H1 (cell line): ENCODE measurements at regions not wholly inside any gene's neighbourhood (a gene's known extent, or its start where the extent isn't known, plus 50 kb on each side); places are given as distances from the start of the nearest gene placed in this dataset.

ENCODE experiments used
- CTCF ChIA-PET: fragments of 300-600 bp; sonication (Branson Sonifier 250); formaldehyde crosslinking; loops from one replicate; lab custom pipeline; 2021; ENCODE audit not compliant: partially characterized antibody; lab: Charles Lee
- POLR2A ChIA-PET: fragments of 300-600 bp; sonication (Branson Sonifier 250); formaldehyde crosslinking; loops from one replicate; lab custom pipeline; 2021; ENCODE audit warnings: inconsistent platforms; ENCODE audit not compliant: partially characterized antibody; lab: Charles Lee
- DNase-seq, 2 experiments: peaks; one replicate each; pipeline versions ENCODE4 v3.0.0 to v3.0.0-alpha.2; 2010 to 2022; ENCODE audit warnings: low spot score in 2 of 2, low read depth in 1 of 2, mixed read lengths in 1 of 2
- FAIRE-seq: peaks from 2 replicates; lab custom pipeline; 2011; peaks lifted over from hg19 to GRCh38; lab: Jason Lieb, UNC
- H2AFZ ChIP-seq: 2 replicates; pipeline ENCODE4 v1.8.1; 2012; ENCODE audit warnings: low read length, inconsistent platforms
- H2AK5ac ChIP-seq: 2 replicates; pipeline ENCODE4 v1.6.1; 2013; ENCODE audit warnings: low read depth, low read length
- H2BK120ac ChIP-seq: replicated peaks from 2 replicates; pipeline ENCODE3; 2013; ENCODE audit warnings: low read depth, low read length, inconsistent platforms
- H2BK12ac ChIP-seq: 2 replicates; pipeline ENCODE4 v1.6.1; 2013; ENCODE audit warnings: low read depth, low read length
- H2BK15ac ChIP-seq: 2 replicates; pipeline ENCODE4 v1.6.1; 2013; ENCODE audit warnings: low read length
- H2BK20ac ChIP-seq: 2 replicates; pipeline ENCODE4 v1.6.1; 2013; ENCODE audit warnings: low read length
- H2BK5ac ChIP-seq: 2 replicates; pipeline ENCODE4 v1.6.1; 2013; ENCODE audit warnings: low read depth, low read length
- H3K14ac ChIP-seq: 2 replicates; pipeline ENCODE4 v1.6.1; 2013; ENCODE audit warnings: inconsistent platforms; ENCODE audit not compliant: insufficient read length
- H3K18ac ChIP-seq: 2 replicates; pipeline ENCODE4 v1.6.1; 2013; ENCODE audit warnings: low read length; ENCODE audit errors: extremely low read depth
- H3K23ac ChIP-seq: 2 replicates; pipeline ENCODE4 v1.6.1; 2013; ENCODE audit warnings: inconsistent platforms; ENCODE audit not compliant: insufficient read length
- H3K23me2 ChIP-seq: 2 replicates; pipeline ENCODE4 v1.6.1; 2013; ENCODE audit warnings: low read depth, low read length
- H3K27ac ChIP-seq: 2 replicates; pipeline ENCODE4 v1.6.1; 2011; ENCODE audit warnings: low read depth, low read length, inconsistent platforms
- H3K27me3 ChIP-seq, 4 experiments: replicated peaks in 1 of 4; 1 replicate in 1 of 4; 2 replicates in 3 of 4; pipeline versions ENCODE4 v1.6.1 to v1.8.1; 2011 to 2013; ENCODE audit warnings: low read length in 3 of 4, mild to moderate bottlenecking in 3 of 4, inconsistent platforms in 2 of 4, mixed read lengths in 2 of 4, moderate library complexity in 1 of 4; ENCODE audit not compliant: control insufficient read depth in 3 of 4, insufficient read depth in 3 of 4; ENCODE audit errors: extremely low read depth in 1 of 4
- H3K36me3 ChIP-seq, 4 experiments: 2 replicates each; pipeline versions ENCODE4 v1.6.1 to v1.8.1; 2011 to 2013; ENCODE audit warnings: mild to moderate bottlenecking in 4 of 4, low read length in 3 of 4, moderate library complexity in 2 of 4, control low read depth in 1 of 4, inconsistent platforms in 1 of 4; ENCODE audit not compliant: insufficient read depth in 4 of 4, control insufficient read depth in 2 of 4
- H3K4ac ChIP-seq: replicated peaks from 2 replicates; pipeline ENCODE3; 2013; ENCODE audit warnings: low read length, low read depth, mixed read lengths, inconsistent platforms; ENCODE audit not compliant: insufficient read length
- H3K4me1 ChIP-seq, 4 experiments: replicated peaks in 1 of 4; 1 replicate in 1 of 4; 2 replicates in 3 of 4; pipeline versions ENCODE4 v1.6.1 to v1.8.1; 2011 to 2013; ENCODE audit warnings: low read length in 3 of 4, inconsistent platforms in 2 of 4, mixed read lengths in 1 of 4; ENCODE audit not compliant: insufficient read depth in 4 of 4, control insufficient read depth in 3 of 4
- H3K4me2 ChIP-seq, 2 experiments: 2 replicates each; pipeline versions ENCODE4 v1.6.1 to v1.8.1; 2011 to 2013; ENCODE audit warnings: low read depth in 2 of 2, low read length in 2 of 2, control low read depth in 1 of 2, inconsistent platforms in 1 of 2, mild to moderate bottlenecking in 1 of 2; ENCODE audit not compliant: insufficient read depth in 1 of 2
- H3K4me3 ChIP-seq, 4 experiments: fragments of 200-600, 300-600 bp in 1 of 4; sonication (generic), shearing (Covaris generic), sonication (Bioruptor Twin) in 1 of 4; 2 replicates each; pipeline versions ENCODE4 v1.5.1 to v1.8.1; 2011 to 2016; ENCODE audit warnings: low read length in 4 of 4, low read depth in 3 of 4, control low read depth in 2 of 4, inconsistent platforms in 2 of 4, mild to moderate bottlenecking in 2 of 4, mixed read lengths in 1 of 4, moderate library complexity in 1 of 4; ENCODE audit not compliant: insufficient read depth in 2 of 4; ENCODE audit errors: extremely low read depth in 1 of 4
- H3K56ac ChIP-seq: replicated peaks from 2 replicates; pipeline ENCODE3; 2013; ENCODE audit warnings: low read depth, mild to moderate bottlenecking, mixed read lengths, low read length, inconsistent platforms; ENCODE audit not compliant: insufficient read length
- H3K79me1 ChIP-seq: 2 replicates; pipeline ENCODE4 v1.6.1; 2013; ENCODE audit warnings: low read depth, low read length, control low read depth
- H3K79me2 ChIP-seq, 2 experiments: 2 replicates each; pipeline versions ENCODE4 v1.6.1 to v1.8.1; 2012 to 2013; ENCODE audit warnings: low read length in 2 of 2, mild to moderate bottlenecking in 2 of 2, inconsistent platforms in 1 of 2; ENCODE audit not compliant: insufficient read depth in 2 of 2, control insufficient read depth in 1 of 2
- H3K9ac ChIP-seq, 4 experiments: replicated peaks in 1 of 4; 1 replicate in 1 of 4; 2 replicates in 3 of 4; pipeline versions ENCODE4 v1.6.1 to v1.8.1; 2011 to 2013; ENCODE audit warnings: low read depth in 3 of 4, low read length in 3 of 4, control low read depth in 2 of 4, mild to moderate bottlenecking in 2 of 4, moderate library complexity in 2 of 4, inconsistent platforms in 1 of 4; ENCODE audit errors: extremely low read depth in 1 of 4
- H3K9me3 ChIP-seq, 2 experiments: 2 replicates each; pipeline versions ENCODE4 v1.6.1 to v1.8.1; 2012 to 2013; ENCODE audit warnings: mild to moderate bottlenecking in 2 of 2, moderate library complexity in 2 of 2, control low read depth in 1 of 2, inconsistent platforms in 1 of 2, low read depth in 1 of 2, low read length in 1 of 2, mixed read lengths in 1 of 2; ENCODE audit not compliant: insufficient read depth in 2 of 2
- H4K20me1 ChIP-seq, 2 experiments: replicated peaks in 1 of 2; 2 replicates each; pipeline versions ENCODE3 to v1.8.1; 2011 to 2013; ENCODE audit warnings: inconsistent platforms in 2 of 2, low read length in 2 of 2, mild to moderate bottlenecking in 1 of 2; ENCODE audit not compliant: insufficient read depth in 2 of 2, control insufficient read depth in 1 of 2
- H4K5ac ChIP-seq: 2 replicates; pipeline ENCODE4 v1.6.1; 2013; ENCODE audit warnings: low read length, low read depth, mixed read lengths, inconsistent platforms; ENCODE audit not compliant: insufficient read length
- H4K8ac ChIP-seq: 2 replicates; pipeline ENCODE4 v1.8.0; 2013; ENCODE audit warnings: mild to moderate bottlenecking, moderate library complexity, low read length, inconsistent platforms; ENCODE audit not compliant: insufficient read depth; ENCODE audit errors: extremely low read depth
- H4K91ac ChIP-seq: replicated peaks from 2 replicates; pipeline ENCODE3; 2013; ENCODE audit warnings: low read length, mixed read lengths, inconsistent platforms; ENCODE audit not compliant: insufficient read length
- ATF3 ChIP-seq: IDR thresholded peaks from 2 replicates; pipeline ENCODE4 v1.6.1; 2011; ENCODE audit warnings: low read depth, mild to moderate bottlenecking, low read length; ENCODE audit not compliant: insufficient read depth
- POU5F1 ChIP-seq: IDR thresholded peaks from 2 replicates; pipeline ENCODE4 v1.6.1; 2011; ENCODE audit warnings: low read depth, mild to moderate bottlenecking, low read length, moderate library complexity
- SUZ12 ChIP-seq: fragments of 200-600 bp; sonication (generic); IDR thresholded peaks from 2 replicates; pipeline ENCODE4 v1.6.1; 2012; ENCODE audit warnings: mild to moderate bottlenecking, inconsistent platforms, low read length, moderate library complexity, mixed read lengths
- WGBS, 2 experiments: shearing (Covaris generic) in 1 of 2; methylation state at CpG; one replicate each; pipeline versions ENCODE4 v1.1.6 to v1.1.7; 2013 to 2015; ENCODE audit warnings: low lambda C conversion rate in 2 of 2, mixed read lengths in 2 of 2, inconsistent platforms in 1 of 2, low coverage in 1 of 2, missing lambda C conversion rate in 1 of 2; ENCODE audit not compliant: insufficient replicate concordance in 2 of 2, insufficient coverage in 1 of 2, insufficient read length in 1 of 2; ENCODE audit errors: extremely low coverage in 1 of 2, missing lambda C conversion rate in 1 of 2; 5-methylcytosine and 5-hydroxymethylcytosine counted together

GRCh38 chr14:42149609-42150261 lies 543.1 kb downstream of the LRFN5 start:
- DNase-seq (no peak), FAIRE-seq (no peak)
- H3K4me3 ChIP-seq = no peak overlapping the region
- no peaks in the 10 kb centered on the region for H3K36me3 ChIP-seq
- H3K27me3 ChIP-seq = no peaks in the 10 kb centered on the region
- POLR2A ChIA-PET = no interaction called here
- no peak overlapping the region for H3K14ac ChIP-seq
- no peak overlapping the region for H4K8ac ChIP-seq
- no peaks in the 10 kb centered on the region for H3K79me1 ChIP-seq
- no peak overlapping the region for H2BK120ac ChIP-seq
- H3K9me3 ChIP-seq = no peaks in the 10 kb centered on the region
- no peak overlapping the region for H3K27ac ChIP-seq
- H3K56ac ChIP-seq = no peak overlapping the region
- no peak overlapping the region for H2BK5ac ChIP-seq
- no peaks in the 10 kb centered on the region for H3K79me2 ChIP-seq
- TF ChIP-seq ATF3 (no peak), SUZ12 (no peak), POU5F1 (no peak)
- no peak overlapping the region for H2BK15ac ChIP-seq
- no peak overlapping the region for H2BK12ac ChIP-seq
- CTCF ChIA-PET = interaction anchor here (0.6 kb wide), 1 partner anchor 229 kb away, joined by 3 read pairs; no protein-coding TSS in a partner anchor
- no peak overlapping the region for H4K5ac ChIP-seq
- no peak overlapping the region for H4K91ac ChIP-seq
- H4K20me1 ChIP-seq = no peaks in the 10 kb centered on the region
- H3K23ac ChIP-seq = no peak overlapping the region
- no peak overlapping the region for H3K4me2 ChIP-seq
- H3K4me1 ChIP-seq = no peaks in the 10 kb centered on the region
- no peak overlapping the region for H3K9ac ChIP-seq
- no peak overlapping the region for H2AK5ac ChIP-seq
- no peaks in the 10 kb centered on the region for H3K23me2 ChIP-seq
- H2AFZ ChIP-seq = no peak overlapping the region
- H2BK20ac ChIP-seq = no peak overlapping the region
- H3K4ac ChIP-seq = no peak overlapping the region
- no peak overlapping the region for H3K18ac ChIP-seq
- 35% methylated on average over 1 of the region's 1 CpG; no CpG with 5 or more reads in 1 of the 2 experiments for WGBS, 2 experiments
